ENCODE measurements at regions not wholly inside any gene's neighbourhood (a gene's known extent, or its start where the extent isn't known, plus 50 kb on each side); places are given as distances from the start of the nearest gene placed in this dataset.

DNA sequence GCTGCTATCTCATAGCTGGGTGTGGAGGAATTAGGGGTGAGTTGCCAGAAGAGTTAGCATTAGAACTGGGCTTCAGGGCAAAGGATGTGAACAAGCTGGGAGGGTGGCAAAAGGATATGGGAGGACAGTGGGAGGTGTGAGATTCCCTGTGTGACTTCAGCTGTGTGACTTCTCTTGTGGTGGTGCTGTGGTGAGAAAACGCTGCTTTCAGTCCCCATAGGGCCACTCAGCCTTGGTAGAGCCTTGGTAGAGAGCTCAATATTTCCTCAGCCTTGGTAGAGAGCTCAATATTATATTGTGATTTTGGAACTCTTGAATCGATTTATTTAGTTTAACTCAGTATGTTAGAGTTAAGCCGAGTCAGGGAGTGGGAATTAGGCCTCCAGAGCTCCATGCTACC lies 499.7 kb downstream of the EDEM1 start:
- no peak overlapping the region for H3K27ac ChIP-seq (ENCODE audit: extremely low read length, insufficient read depth, low read length)
- H3K79me2 ChIP-seq (ENCODE audit: insufficient read depth, low read length): no peaks in the 10 kb centered on the region
- ATAC-seq (no peak), FAIRE-seq (no peak), DNase-seq (ENCODE audit: low spot score) (no peak)
- CTCF ChIA-PET (ENCODE audit: low intra/inter-chr PET ratio, low total read pairs): no interaction called here
- no TSS peak for BruUV-seq (replicated peaks)
- no peak overlapping the region for H3K9ac ChIP-seq (ENCODE audit: insufficient read depth, low read depth, low read length)
- no peaks in the 10 kb centered on the region for H4K20me1 ChIP-seq (ENCODE audit: insufficient read depth, low read length)
- no peak overlapping the region for H3K4me2 ChIP-seq (ENCODE audit: low read depth, low read length)
- no peak overlapping the region for H3K4me3 ChIP-seq (replicated peaks in 1 of 3; ENCODE audit: insufficient read depth in 1 of 3, low read depth in 2 of 3, low read length in 3 of 3)
- TF ChIP-seq, protein P1, sequence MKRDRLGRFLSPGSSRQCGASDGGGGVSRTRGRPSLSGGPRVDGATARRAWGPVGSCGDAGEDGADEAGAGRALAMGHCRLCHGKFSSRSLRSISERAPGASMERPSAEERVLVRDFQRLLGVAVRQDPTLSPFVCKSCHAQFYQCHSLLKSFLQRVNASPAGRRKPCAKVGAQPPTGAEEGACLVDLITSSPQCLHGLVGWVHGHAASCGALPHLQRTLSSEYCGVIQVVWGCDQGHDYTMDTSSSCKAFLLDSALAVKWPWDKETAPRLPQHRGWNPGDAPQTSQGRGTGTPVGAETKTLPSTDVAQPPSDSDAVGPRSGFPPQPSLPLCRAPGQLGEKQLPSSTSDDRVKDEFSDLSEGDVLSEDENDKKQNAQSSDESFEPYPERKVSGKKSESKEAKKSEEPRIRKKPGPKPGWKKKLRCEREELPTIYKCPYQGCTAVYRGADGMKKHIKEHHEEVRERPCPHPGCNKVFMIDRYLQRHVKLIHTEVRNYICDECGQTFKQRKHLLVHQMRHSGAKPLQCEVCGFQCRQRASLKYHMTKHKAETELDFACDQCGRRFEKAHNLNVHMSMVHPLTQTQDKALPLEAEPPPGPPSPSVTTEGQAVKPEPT (CRISPR knock-in tag; IDR thresholded peaks at IDR 0.05; ENCODE audit: low read depth): no peak
- TF ChIP-seq ATF7 (IDR thresholded peaks at IDR 0.05) (no peak), ATF7 (CRISPR knock-in tag; IDR thresholded peaks at IDR 0.05) (no peak), ZNF510 (CRISPR knock-in tag; IDR thresholded peaks at IDR 0.05; ENCODE audit: low read depth) (no peak), PRMT3 (CRISPR knock-in tag; IDR thresholded peaks at IDR 0.05; ENCODE audit: borderline replicate concordance, low read depth) (no peak), ZNF660 (CRISPR knock-in tag; IDR thresholded peaks at IDR 0.05; ENCODE audit: borderline replicate concordance, low read depth) (no peak), FOXO1 (CRISPR knock-in tag; IDR thresholded peaks at IDR 0.05) (no peak), SPEN (CRISPR knock-in tag; IDR thresholded peaks at IDR 0.05; ENCODE audit: low read depth) (no peak), HOXA9 (CRISPR knock-in tag; IDR thresholded peaks at IDR 0.05; ENCODE audit: borderline replicate concordance) (no peak), ZMYM3 (CRISPR knock-in tag; IDR thresholded peaks at IDR 0.05) (no peak), KDM2A (CRISPR knock-in tag; IDR thresholded peaks at IDR 0.05; ENCODE audit: borderline replicate concordance, low read depth) (no peak), RFX1 (IDR thresholded peaks at IDR 0.05) (no peak), ZBTB7B (CRISPR knock-in tag; IDR thresholded peaks at IDR 0.05) (no peak), ZNF235 (CRISPR knock-in tag; IDR thresholded peaks at IDR 0.05; ENCODE audit: borderline replicate concordance) (no peak), REL (CRISPR knock-in tag; conservative IDR thresholded peaks at IDR 0.05) (no peak), POLR2A (IDR thresholded peaks at IDR 0.05; ENCODE audit: insufficient read depth in 1 of 2, low read depth in 2 of 2, low read length in 2 of 2) (no peak), ETV6 (CRISPR knock-in tag; conservative IDR thresholded peaks at IDR 0.05) (no peak), ZNF761 (CRISPR knock-in tag; conservative IDR thresholded peaks at IDR 0.05) (no peak), ZNF790 (CRISPR knock-in tag; IDR thresholded peaks at IDR 0.05; ENCODE audit: borderline replicate concordance) (no peak), BORCS8-MEF2B (CRISPR knock-in tag; IDR thresholded peaks at IDR 0.05) (no peak)
- intact Hi-C loops (cut with micrococcal nuclease; ENCODE audit: unreplicated experiment): no loop called here
- in situ Hi-C loops (cut with HindIII; ENCODE audit: extremely low pct_ligation_motif_present, low pct_unique_long_range_greater_than_20kb): no loop called here
- H3K27me3 ChIP-seq (ENCODE audit: control insufficient read depth in 1 of 2, insufficient read depth in 2 of 2, low read length in 2 of 2): no peaks in the 10 kb centered on the region
- POLR2A ChIA-PET: no interaction called here
- no peak overlapping the region for H2AFZ ChIP-seq (ENCODE audit: low read length)
- peaks cover 16% of the 10 kb centered on the region; the same call in 1 of the 2 replicates for H3K9me3 ChIP-seq (ENCODE audit: low read length)
- 3% methylated on average over 3 of the region's 3 CpGs for WGBS (ENCODE audit: low lambda C conversion rate)
- no peaks in the 10 kb centered on the region for H3K4me1 ChIP-seq (ENCODE audit: insufficient read depth, low read length)
- H3K36me3 ChIP-seq (replicated peaks in 1 of 2; ENCODE audit: control insufficient read depth in 1 of 2, insufficient read depth in 2 of 2, low read length in 2 of 2): no peaks in the 10 kb centered on the region
